Stomach (tissue), 4 donors: ENCODE measurements at regions not wholly inside any gene's neighbourhood (a gene's known extent, or its start where the extent isn't known, plus 50 kb on each side); places are given as distances from the start of the nearest gene placed in this dataset.

Experiments used
- CTCF ChIP-seq, 7 experiments: fragments of 450-650 bp in 4 of 7; fragments of 200-600 bp in 3 of 7; sonication (generic) in 3 of 7; IDR thresholded peaks; one replicate each; pipeline ENCODE4 v1.5.1; 2016 to 2019; ENCODE audit warnings: antibody characterized with exemption in 7 of 7, control low read depth in 2 of 7, mild to moderate bottlenecking in 1 of 7
- POLR2AphosphoS5 ChIP-seq, 3 donors: sonication (generic); formaldehyde crosslinking; IDR thresholded peaks; one replicate each; pipeline ENCODE4 v1.6.1; 2016; ENCODE audit warnings: antibody characterized with exemption in 3 of 3

DNA sequence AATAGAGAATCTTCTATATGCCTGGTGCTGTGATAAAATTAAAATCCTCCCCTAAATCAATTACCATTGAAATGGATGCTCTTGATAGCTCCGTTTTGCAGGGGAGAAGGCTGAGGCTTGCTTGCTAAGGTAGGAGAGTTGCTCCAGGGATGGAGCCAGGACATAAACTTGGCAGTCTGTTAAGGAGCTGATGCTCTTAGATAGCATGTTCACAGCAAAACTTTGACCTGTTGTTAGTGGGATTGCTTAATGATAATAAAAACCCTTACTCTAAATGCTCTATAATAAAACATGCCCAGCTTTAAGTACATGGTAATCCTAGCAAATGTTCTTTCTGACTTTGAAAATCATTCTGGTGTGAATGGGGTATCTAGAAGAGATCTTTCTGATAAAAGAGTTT lies 228.4 kb upstream of the JAG1 start:
- TF ChIP-seq POLR2AphosphoS5 (IDR thresholded peaks at IDR 0.05) (no peak), CTCF (IDR thresholded peaks at IDR 0.05) (no peak)
